Glutamatergic neuron (in vitro differentiated cells): ENCODE measurements at regions not wholly inside any gene's neighbourhood (a gene's known extent, or its start where the extent isn't known, plus 50 kb on each side); places are given as distances from the start of the nearest gene placed in this dataset.

Source experiments
- DNase-seq: peaks from one replicate; pipeline ENCODE4 v3.0.0; 2022
- H3K27ac Mint-ChIP-seq: one replicate; pipeline ENCODE4 v1.8.0; 2020; ENCODE audit warnings: mild to moderate bottlenecking, mixed read lengths, inconsistent platforms; ENCODE audit not compliant: unreplicated experiment
- H3K27me3 Mint-ChIP-seq: one replicate; pipeline ENCODE4 v1.8.0; 2020; ENCODE audit warnings: mild to moderate bottlenecking, moderate library complexity, mixed read lengths, inconsistent platforms; ENCODE audit not compliant: unreplicated experiment
- H3K36me3 Mint-ChIP-seq: one replicate; pipeline ENCODE4 v1.8.0; 2020; ENCODE audit warnings: mild to moderate bottlenecking, mixed read lengths, inconsistent platforms; ENCODE audit not compliant: unreplicated experiment
- H3K4me1 Mint-ChIP-seq: one replicate; pipeline ENCODE4 v1.8.0; 2020; ENCODE audit warnings: mild to moderate bottlenecking, low read depth, mixed read lengths, inconsistent platforms; ENCODE audit not compliant: unreplicated experiment
- H3K4me3 Mint-ChIP-seq: one replicate; pipeline ENCODE4 v1.8.0; 2020; ENCODE audit warnings: mild to moderate bottlenecking, mixed read lengths, inconsistent platforms; ENCODE audit not compliant: unreplicated experiment
- H3K9me3 Mint-ChIP-seq: one replicate; pipeline ENCODE4 v1.8.0; 2020; ENCODE audit warnings: mild to moderate bottlenecking, moderate library complexity, mixed read lengths, inconsistent platforms; ENCODE audit not compliant: unreplicated experiment
- TF ChIP-seq, protein P1 (sequence below): fragments of 200-600 bp; sonication (generic); IDR thresholded peaks from one replicate; pipeline ENCODE4 v1.5.0; 2021; ENCODE audit not compliant: partially characterized antibody, unreplicated experiment

DNA sequence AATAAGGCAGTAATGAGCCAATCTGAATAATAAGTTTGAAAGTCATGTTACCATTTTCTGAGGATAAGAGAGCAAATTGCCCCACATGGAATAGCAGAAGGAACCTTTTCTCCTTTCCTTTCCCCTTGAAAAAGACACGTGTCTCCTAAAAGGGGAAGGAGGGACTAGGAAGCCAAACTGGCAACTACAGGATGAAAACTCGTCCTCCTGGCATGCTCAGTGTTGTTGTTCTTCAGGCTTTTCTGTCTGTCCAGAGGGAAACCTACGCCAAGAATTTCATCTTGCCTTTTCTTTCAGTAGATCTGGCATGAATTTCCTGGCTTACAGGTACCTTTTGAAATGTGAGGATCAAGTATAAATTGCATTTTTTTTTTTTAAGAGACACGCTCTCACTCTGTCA lies 355.9 kb upstream of the TLE4 start:
- Mint-ChIP-seq H3K36me3 (no peaks in the 10 kb centered on the region), H3K27ac (no peak overlapping the region), H3K9me3 (no peaks in the 10 kb centered on the region), H3K27me3 (no peaks in the 10 kb centered on the region), H3K4me3 (no peak overlapping the region), H3K4me1 (no peaks in the 10 kb centered on the region)
- DNase-seq: no peak
- TF ChIP-seq, protein P1, sequence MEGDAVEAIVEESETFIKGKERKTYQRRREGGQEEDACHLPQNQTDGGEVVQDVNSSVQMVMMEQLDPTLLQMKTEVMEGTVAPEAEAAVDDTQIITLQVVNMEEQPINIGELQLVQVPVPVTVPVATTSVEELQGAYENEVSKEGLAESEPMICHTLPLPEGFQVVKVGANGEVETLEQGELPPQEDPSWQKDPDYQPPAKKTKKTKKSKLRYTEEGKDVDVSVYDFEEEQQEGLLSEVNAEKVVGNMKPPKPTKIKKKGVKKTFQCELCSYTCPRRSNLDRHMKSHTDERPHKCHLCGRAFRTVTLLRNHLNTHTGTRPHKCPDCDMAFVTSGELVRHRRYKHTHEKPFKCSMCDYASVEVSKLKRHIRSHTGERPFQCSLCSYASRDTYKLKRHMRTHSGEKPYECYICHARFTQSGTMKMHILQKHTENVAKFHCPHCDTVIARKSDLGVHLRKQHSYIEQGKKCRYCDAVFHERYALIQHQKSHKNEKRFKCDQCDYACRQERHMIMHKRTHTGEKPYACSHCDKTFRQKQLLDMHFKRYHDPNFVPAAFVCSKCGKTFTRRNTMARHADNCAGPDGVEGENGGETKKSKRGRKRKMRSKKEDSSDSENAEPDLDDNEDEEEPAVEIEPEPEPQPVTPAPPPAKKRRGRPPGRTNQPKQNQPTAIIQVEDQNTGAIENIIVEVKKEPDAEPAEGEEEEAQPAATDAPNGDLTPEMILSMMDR: no peak

DNA sequence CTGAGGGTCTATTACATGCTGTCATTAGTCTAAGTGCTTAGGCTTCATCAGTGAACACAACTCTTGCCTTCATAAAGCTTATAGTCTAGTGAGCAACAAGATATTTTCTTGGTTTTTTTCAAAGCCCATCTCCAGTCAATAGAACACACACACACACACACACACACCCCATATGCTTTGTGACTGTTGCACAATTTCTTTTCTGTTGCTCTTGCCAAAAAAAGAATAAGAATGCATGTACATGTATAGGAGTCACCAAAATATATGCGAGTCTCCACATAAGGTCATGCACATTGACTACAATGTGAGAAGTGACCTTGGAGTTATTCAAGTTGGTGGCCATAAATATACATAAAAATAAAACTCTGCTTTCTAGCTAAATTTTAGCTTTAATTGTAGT lies 351.5 kb upstream of the TLE4 start:
- H3K36me3 Mint-ChIP-seq: no peaks in the 10 kb centered on the region
- no peaks in the 10 kb centered on the region for H3K27me3 Mint-ChIP-seq
- H3K4me1 Mint-ChIP-seq: no peaks in the 10 kb centered on the region
- TF ChIP-seq, protein P1: no peak
- H3K4me3 Mint-ChIP-seq: no peak overlapping the region
- DNase-seq: no peak
- H3K27ac Mint-ChIP-seq: no peak overlapping the region
- H3K9me3 Mint-ChIP-seq: no peaks in the 10 kb centered on the region

DNA sequence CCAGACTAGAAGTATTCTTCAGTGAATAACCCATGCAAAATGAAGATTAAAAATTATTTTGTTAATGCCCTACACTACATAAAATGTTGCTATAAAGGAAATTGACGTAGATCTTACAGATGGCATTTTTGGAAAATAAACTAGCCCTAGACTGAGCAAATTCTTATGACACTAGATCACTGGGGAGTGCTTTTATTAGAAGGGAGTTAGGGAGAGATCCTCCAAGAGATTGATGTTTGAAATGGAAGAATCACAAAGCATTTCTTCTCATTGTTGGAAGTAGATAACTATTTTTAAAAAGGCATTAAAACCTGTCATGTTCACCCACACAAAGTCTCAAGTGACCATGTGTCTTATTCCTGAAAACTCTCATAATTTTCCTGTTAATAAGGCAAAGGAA lies 351.1 kb upstream of the TLE4 start:
- TF ChIP-seq, protein P1: no peak
- Mint-ChIP-seq H3K27me3 (no peaks in the 10 kb centered on the region), H3K9me3 (no peaks in the 10 kb centered on the region), H3K36me3 (no peaks in the 10 kb centered on the region), H3K4me3 (no peak overlapping the region), H3K4me1 (no peaks in the 10 kb centered on the region), H3K27ac (no peak overlapping the region)
- DNase-seq: no peak

DNA sequence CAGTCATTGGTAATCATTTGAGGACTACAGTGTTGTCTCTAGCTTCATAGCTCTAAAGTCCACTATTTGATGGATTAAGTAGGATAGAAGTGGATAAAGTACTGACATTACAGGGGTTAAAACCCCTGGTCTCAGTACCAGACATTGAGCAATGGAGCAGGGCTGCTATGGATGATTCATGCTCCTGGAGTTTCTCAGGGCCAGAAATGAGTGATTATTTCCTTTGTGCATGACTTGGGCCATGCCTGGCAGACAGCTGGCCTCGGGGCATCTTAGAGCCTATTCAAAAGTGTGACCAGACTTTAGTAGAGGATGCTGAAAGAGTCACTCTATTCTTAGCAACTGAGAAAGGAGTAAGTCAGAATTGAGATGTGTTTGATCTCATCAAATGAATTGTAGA lies 350.7 kb upstream of the TLE4 start:
- DNase-seq: no peak
- no peaks in the 10 kb centered on the region for H3K27me3 Mint-ChIP-seq
- TF ChIP-seq, protein P1: no peak
- H3K4me1 Mint-ChIP-seq: no peaks in the 10 kb centered on the region
- no peak overlapping the region for H3K27ac Mint-ChIP-seq
- no peak overlapping the region for H3K4me3 Mint-ChIP-seq
- no peaks in the 10 kb centered on the region for H3K9me3 Mint-ChIP-seq
- H3K36me3 Mint-ChIP-seq: peaks cover 1% of the 10 kb centered on the region

DNA sequence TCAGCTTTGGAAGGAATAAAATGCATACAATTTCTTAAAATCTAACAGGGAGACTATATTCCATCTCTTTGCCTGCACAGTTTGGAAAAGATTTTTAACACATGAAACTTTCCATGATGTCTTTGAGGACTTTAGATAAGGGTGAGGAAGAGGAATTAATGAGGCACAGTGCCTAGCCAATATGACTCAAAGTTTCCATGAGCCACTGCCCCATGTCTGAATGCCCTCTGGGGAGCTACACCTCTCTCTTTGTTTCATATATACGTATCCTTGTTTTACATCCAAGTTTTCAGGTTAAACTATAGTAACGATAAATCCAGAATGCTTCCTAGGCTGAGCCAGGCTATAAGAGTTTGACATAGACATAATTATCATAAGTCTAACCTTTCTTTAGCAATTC lies 349.3 kb upstream of the TLE4 start:
- H3K9me3 Mint-ChIP-seq: no peaks in the 10 kb centered on the region
- no peak overlapping the region for H3K4me3 Mint-ChIP-seq
- no peaks in the 10 kb centered on the region for H3K4me1 Mint-ChIP-seq
- no peak for DNase-seq
- H3K27me3 Mint-ChIP-seq: no peaks in the 10 kb centered on the region
- H3K27ac Mint-ChIP-seq: no peak overlapping the region
- TF ChIP-seq, protein P1: no peak
- peaks cover 3% of the 10 kb centered on the region for H3K36me3 Mint-ChIP-seq
